ENCODE measurements at regions not wholly inside any gene's neighbourhood (a gene's known extent, or its start where the extent isn't known, plus 50 kb on each side); places are given as distances from the start of the nearest gene placed in this dataset.

DNA sequence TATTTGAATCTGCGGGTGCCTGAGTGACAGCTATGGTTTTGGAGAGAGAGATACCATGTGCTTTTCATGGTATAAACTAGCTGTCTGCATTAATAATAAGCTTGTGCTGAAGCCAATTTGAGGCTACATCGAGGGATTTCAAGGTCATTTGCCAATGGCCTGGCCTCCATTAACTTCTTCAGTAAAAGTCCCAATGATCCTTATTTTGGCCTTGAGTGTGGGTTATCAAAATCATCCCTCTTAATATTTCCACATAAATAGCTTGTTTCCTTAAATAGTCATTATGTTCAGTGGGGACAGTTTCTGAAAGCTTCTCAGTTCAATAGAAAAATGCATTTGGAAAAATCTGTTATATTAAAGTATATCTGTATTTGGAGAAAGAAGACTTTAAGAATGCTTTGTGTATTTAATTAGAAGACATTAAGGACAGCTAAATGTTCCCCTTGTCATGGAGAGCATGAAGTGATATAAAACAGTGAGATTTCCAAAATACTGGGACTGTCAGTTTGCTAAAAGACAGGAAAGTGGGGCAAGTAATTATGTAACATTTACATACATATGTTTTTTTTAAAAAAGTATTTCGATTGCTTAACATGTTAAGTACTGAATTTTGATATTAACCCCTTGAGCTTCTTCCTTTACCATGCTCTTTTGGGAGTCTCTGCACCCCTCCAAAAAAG is 355.5 kb upstream of the ZEB2 start:
- no peak for DNase-seq (ENCODE audit: low read depth in 1 of 2, low spot score in 1 of 2)
- Histone ChIP-seq H3K27me3 (ENCODE audit: insufficient read depth, poor library complexity, severe bottlenecking) (no peaks in the 10 kb centered on the region), H3K27ac (replicated peaks) (no peak overlapping the region), H3K4me3 (replicated peaks; ENCODE audit: insufficient read depth, low read length) (no peak overlapping the region)
- TF ChIP-seq, protein P1, sequence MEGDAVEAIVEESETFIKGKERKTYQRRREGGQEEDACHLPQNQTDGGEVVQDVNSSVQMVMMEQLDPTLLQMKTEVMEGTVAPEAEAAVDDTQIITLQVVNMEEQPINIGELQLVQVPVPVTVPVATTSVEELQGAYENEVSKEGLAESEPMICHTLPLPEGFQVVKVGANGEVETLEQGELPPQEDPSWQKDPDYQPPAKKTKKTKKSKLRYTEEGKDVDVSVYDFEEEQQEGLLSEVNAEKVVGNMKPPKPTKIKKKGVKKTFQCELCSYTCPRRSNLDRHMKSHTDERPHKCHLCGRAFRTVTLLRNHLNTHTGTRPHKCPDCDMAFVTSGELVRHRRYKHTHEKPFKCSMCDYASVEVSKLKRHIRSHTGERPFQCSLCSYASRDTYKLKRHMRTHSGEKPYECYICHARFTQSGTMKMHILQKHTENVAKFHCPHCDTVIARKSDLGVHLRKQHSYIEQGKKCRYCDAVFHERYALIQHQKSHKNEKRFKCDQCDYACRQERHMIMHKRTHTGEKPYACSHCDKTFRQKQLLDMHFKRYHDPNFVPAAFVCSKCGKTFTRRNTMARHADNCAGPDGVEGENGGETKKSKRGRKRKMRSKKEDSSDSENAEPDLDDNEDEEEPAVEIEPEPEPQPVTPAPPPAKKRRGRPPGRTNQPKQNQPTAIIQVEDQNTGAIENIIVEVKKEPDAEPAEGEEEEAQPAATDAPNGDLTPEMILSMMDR (IDR thresholded peaks at IDR 0.05; ENCODE audit: insufficient read depth, low read length): no peak
- TF ChIP-seq GABPA (IDR thresholded peaks at IDR 0.05; ENCODE audit: low read depth) (no peak), POLR2AphosphoS5 (IDR thresholded peaks at IDR 0.05; ENCODE audit: low read depth) (no peak), SPI1 (IDR thresholded peaks at IDR 0.05; ENCODE audit: borderline replicate concordance, low read depth) (no peak)
- TF ChIP-seq, protein P2, sequence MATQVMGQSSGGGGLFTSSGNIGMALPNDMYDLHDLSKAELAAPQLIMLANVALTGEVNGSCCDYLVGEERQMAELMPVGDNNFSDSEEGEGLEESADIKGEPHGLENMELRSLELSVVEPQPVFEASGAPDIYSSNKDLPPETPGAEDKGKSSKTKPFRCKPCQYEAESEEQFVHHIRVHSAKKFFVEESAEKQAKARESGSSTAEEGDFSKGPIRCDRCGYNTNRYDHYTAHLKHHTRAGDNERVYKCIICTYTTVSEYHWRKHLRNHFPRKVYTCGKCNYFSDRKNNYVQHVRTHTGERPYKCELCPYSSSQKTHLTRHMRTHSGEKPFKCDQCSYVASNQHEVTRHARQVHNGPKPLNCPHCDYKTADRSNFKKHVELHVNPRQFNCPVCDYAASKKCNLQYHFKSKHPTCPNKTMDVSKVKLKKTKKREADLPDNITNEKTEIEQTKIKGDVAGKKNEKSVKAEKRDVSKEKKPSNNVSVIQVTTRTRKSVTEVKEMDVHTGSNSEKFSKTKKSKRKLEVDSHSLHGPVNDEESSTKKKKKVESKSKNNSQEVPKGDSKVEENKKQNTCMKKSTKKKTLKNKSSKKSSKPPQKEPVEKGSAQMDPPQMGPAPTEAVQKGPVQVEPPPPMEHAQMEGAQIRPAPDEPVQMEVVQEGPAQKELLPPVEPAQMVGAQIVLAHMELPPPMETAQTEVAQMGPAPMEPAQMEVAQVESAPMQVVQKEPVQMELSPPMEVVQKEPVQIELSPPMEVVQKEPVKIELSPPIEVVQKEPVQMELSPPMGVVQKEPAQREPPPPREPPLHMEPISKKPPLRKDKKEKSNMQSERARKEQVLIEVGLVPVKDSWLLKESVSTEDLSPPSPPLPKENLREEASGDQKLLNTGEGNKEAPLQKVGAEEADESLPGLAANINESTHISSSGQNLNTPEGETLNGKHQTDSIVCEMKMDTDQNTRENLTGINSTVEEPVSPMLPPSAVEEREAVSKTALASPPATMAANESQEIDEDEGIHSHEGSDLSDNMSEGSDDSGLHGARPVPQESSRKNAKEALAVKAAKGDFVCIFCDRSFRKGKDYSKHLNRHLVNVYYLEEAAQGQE (IDR thresholded peaks at IDR 0.05; ENCODE audit: insufficient replicate concordance, low read depth): no peak

- Histone ChIP-seq H3K4me3 (replicated peaks; ENCODE audit: insufficient read depth, low read length) (no peak overlapping the region), H3K27ac (replicated peaks) (no peak overlapping the region), H3K27me3 (ENCODE audit: insufficient read depth, poor library complexity, severe bottlenecking) (no peaks in the 10 kb centered on the region)
- no peak for DNase-seq (ENCODE audit: low read depth in 1 of 2, low spot score in 1 of 2)
- TF ChIP-seq, protein P2 (IDR thresholded peaks at IDR 0.05; ENCODE audit: insufficient replicate concordance, low read depth): no peak
- no peak for TF ChIP-seq POLR2AphosphoS5 (IDR thresholded peaks at IDR 0.05; ENCODE audit: low read depth)
- TF ChIP-seq SPI1 (IDR thresholded peaks at IDR 0.05; ENCODE audit: borderline replicate concordance, low read depth): no peak
These were observed 345.8 kb upstream of the ZEB2 start for GRCh38 chr2:144865670-144866069.

GRCh38 chr2:144859716-144860115 is 339.8 kb upstream of the ZEB2 start:
- TF ChIP-seq GABPA (IDR thresholded peaks at IDR 0.05; ENCODE audit: low read depth) (no peak), POLR2AphosphoS5 (IDR thresholded peaks at IDR 0.05; ENCODE audit: low read depth) (no peak)
- Histone ChIP-seq H3K4me3 (replicated peaks; ENCODE audit: insufficient read depth, low read length) (no peak overlapping the region), H3K27me3 (ENCODE audit: insufficient read depth, poor library complexity, severe bottlenecking) (no peaks in the 10 kb centered on the region), H3K27ac (replicated peaks) (no peak overlapping the region)
- no peak for DNase-seq (ENCODE audit: low read depth in 1 of 2, low spot score in 1 of 2)

- TF ChIP-seq SPI1 (IDR thresholded peaks at IDR 0.05; ENCODE audit: borderline replicate concordance, low read depth) (no peak), POLR2AphosphoS5 (IDR thresholded peaks at IDR 0.05; ENCODE audit: low read depth) (no peak), GABPA (IDR thresholded peaks at IDR 0.05; ENCODE audit: low read depth) (no peak)
- TF ChIP-seq, protein P1 (IDR thresholded peaks at IDR 0.05; ENCODE audit: insufficient read depth, low read length): no peak
- DNase-seq (ENCODE audit: low read depth in 1 of 2, low spot score in 1 of 2): no peak
- Histone ChIP-seq H3K27me3 (ENCODE audit: insufficient read depth, poor library complexity, severe bottlenecking) (no peaks in the 10 kb centered on the region), H3K27ac (replicated peaks) (no peak overlapping the region), H3K4me3 (replicated peaks; ENCODE audit: insufficient read depth, low read length) (no peak overlapping the region)
These were observed 338.3 kb upstream of the ZEB2 start for GRCh38 chr2:144858211-144858610.

- no peak for TF ChIP-seq SPI1 (IDR thresholded peaks at IDR 0.05; ENCODE audit: borderline replicate concordance, low read depth)
- no peak for TF ChIP-seq GABPA (IDR thresholded peaks at IDR 0.05; ENCODE audit: low read depth)
- TF ChIP-seq, protein P2 (IDR thresholded peaks at IDR 0.05; ENCODE audit: insufficient replicate concordance, low read depth): no peak
- TF ChIP-seq, protein P1 (IDR thresholded peaks at IDR 0.05; ENCODE audit: insufficient read depth, low read length): no peak
- no peak for TF ChIP-seq POLR2AphosphoS5 (IDR thresholded peaks at IDR 0.05; ENCODE audit: low read depth)
- H3K27me3 ChIP-seq (ENCODE audit: insufficient read depth, poor library complexity, severe bottlenecking): no peaks in the 10 kb centered on the region
- DNase-seq (ENCODE audit: low read depth in 1 of 2, low spot score in 1 of 2): no peak
- H3K4me3 ChIP-seq (replicated peaks; ENCODE audit: insufficient read depth, low read length): no peak overlapping the region
- no peak overlapping the region for H3K27ac ChIP-seq (replicated peaks)
These were observed 334.7 kb upstream of the ZEB2 start for GRCh38 chr2:144854596-144854995.

All from HL-60 (cell line).